G401 (cell line): ENCODE measurements at regions not wholly inside any gene's neighbourhood (a gene's known extent, or its start where the extent isn't known, plus 50 kb on each side); places are given as distances from the start of the nearest gene placed in this dataset.
A peak's percentile ranks its signal among the peaks of the same experiment; 100 is the strongest.
"Not testable (repeated sequence)": the region's sequence is repeated elsewhere in the genome, so short reads cannot be mapped to it uniquely, and the experiment has no call there.

Experiments
- DNase-seq: peaks from one replicate; pipeline ENCODE4 v3.0.0-alpha.2; 2015; ENCODE audit warnings: low spot score
- in situ Hi-C: cut with HindIII; loops from 2 replicates; pipeline ENCODE4 v1.10.0; 2016; ENCODE audit warnings: low sequenced_read_pairs, mixed read lengths

GRCh38 chr18:65230311-65230710 lies 520.5 kb upstream of the CDH7 start:
- no peak for DNase-seq
- in situ Hi-C loops = no loop called here

- in situ Hi-C loops = no loop called here
- DNase-seq = no peak
Measured at GRCh38 chr18:65227970-65228369, 522.8 kb upstream of the CDH7 start.

GRCh38 chr18:65221736-65222135 lies 529.1 kb upstream of the CDH7 start:
- in situ Hi-C loops = no loop called here
- DNase-seq = no peak

- DNase-seq = no peak
- in situ Hi-C loops = no loop called here
Measured at GRCh38 chr18:65221115-65221514, 529.7 kb upstream of the CDH7 start.

GRCh38 chr18:65215865-65216466 lies 534.8 kb upstream of the CDH7 start:
- in situ Hi-C loops = no loop called here
- DNase-seq = no peak

GRCh38 chr18:65214456-65214855 lies 536.4 kb upstream of the CDH7 start:
- no peak for DNase-seq
- in situ Hi-C loops = no loop called here

GRCh38 chr18:65206551-65207260 lies 544.1 kb upstream of the CDH7 start:
- in situ Hi-C loops = no loop called here
- no peak for DNase-seq

- in situ Hi-C loops = no loop called here
- DNase-seq = no peak
Measured at GRCh38 chr18:65202091-65202490, 548.7 kb upstream of the CDH7 start.

- in situ Hi-C loops = no loop called here
- DNase-seq = no peak
Measured at GRCh38 chr18:65175681-65176080, 575.1 kb upstream of the CDH7 start.

GRCh38 chr18:65162086-65162485 lies 588.7 kb upstream of the CDH7 start:
- in situ Hi-C loops, DNase-seq: not testable (repeated sequence)

GRCh38 chr18:65146482-65147021 lies 604.3 kb upstream of the CDH7 start:
- in situ Hi-C loops = no loop called here
- DNase-seq = no peak

- no peak for DNase-seq
- in situ Hi-C loops = no loop called here
Measured at GRCh38 chr18:65145312-65145711, 605.5 kb upstream of the CDH7 start.

GRCh38 chr18:65133610-65134009 lies 617.2 kb upstream of the CDH7 start:
- in situ Hi-C loops = no loop called here
- no peak for DNase-seq

- DNase-seq = no peak
- in situ Hi-C loops = no loop called here
Measured at GRCh38 chr18:65124633-65125032, 626.2 kb upstream of the CDH7 start.

- no peak for DNase-seq
- in situ Hi-C loops = no loop called here
Measured at GRCh38 chr18:65103864-65104263, 646.9 kb upstream of the CDH7 start.

GRCh38 chr18:65093346-65093745 lies 657.5 kb upstream of the CDH7 start:
- DNase-seq = no peak
- in situ Hi-C loops = no loop called here

GRCh38 chr18:65091744-65092329 lies 659.0 kb upstream of the CDH7 start:
- peak; percentile 24 for DNase-seq
- in situ Hi-C loops = no loop called here

- DNase-seq = no peak
- in situ Hi-C loops = no loop called here
Measured at GRCh38 chr18:65082907-65083306, 667.9 kb upstream of the CDH7 start.

- in situ Hi-C loops = no loop called here
- no peak for DNase-seq
Measured at GRCh38 chr18:65081786-65082185, 669.0 kb upstream of the CDH7 start.

GRCh38 chr18:65073060-65073550 lies 677.7 kb upstream of the CDH7 start:
- DNase-seq = no peak
- in situ Hi-C loops = no loop called here
